ENCODE measurements at regions not wholly inside any gene's neighbourhood (a gene's known extent, or its start where the extent isn't known, plus 50 kb on each side); places are given as distances from the start of the nearest gene placed in this dataset.

DNA sequence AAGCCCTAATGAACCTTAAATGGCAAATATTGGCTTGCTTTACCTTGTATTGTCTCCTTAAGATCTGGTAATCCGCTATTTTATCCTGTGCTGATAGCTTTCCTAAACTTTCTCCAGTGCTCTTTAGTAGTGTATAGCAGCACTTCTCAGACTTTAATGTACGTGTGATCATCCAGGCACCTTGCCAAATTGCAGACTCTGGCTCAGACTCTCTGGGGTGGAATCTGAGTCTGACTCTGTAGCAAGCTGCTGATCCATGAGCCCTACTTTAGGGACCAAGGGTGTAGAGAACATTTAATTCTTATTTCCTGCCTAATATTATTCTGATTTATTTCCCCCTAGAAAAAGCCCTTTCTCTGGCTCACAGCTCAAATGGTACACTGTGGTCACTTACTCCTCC is 518.8 kb upstream of the ZNF385D start:
- H3K23ac ChIP-seq (ENCODE audit: insufficient read length) = no peak overlapping the region
- H3K36me3 ChIP-seq (ENCODE audit: control insufficient read depth in 2 of 4, insufficient read depth in 4 of 4, low read length in 3 of 4) = no peaks in the 10 kb centered on the region
- no peak overlapping the region for H3K4me2 ChIP-seq (ENCODE audit: insufficient read depth in 1 of 2, low read depth in 2 of 2, low read length in 2 of 2)
- no peak overlapping the region for H4K91ac ChIP-seq (replicated peaks; ENCODE audit: insufficient read length, low read length)
- H3K27ac ChIP-seq (ENCODE audit: low read depth, low read length) = no peak overlapping the region
- no peaks in the 10 kb centered on the region for H3K4me1 ChIP-seq (replicated peaks in 1 of 4; ENCODE audit: control insufficient read depth in 3 of 4, insufficient read depth in 4 of 4, low read length in 3 of 4)
- no peak overlapping the region for H3K4ac ChIP-seq (replicated peaks; ENCODE audit: insufficient read length, low read depth, low read length)
- no peak overlapping the region for H2BK5ac ChIP-seq (ENCODE audit: low read depth, low read length)
- no peak overlapping the region for H3K9ac ChIP-seq (replicated peaks in 1 of 4; ENCODE audit: extremely low read depth in 1 of 4, low read depth in 3 of 4, low read length in 3 of 4)
- ChIA-PET POLR2A (ENCODE audit: partially characterized antibody) (no interaction called here), CTCF (ENCODE audit: partially characterized antibody) (no interaction called here)
- no peak overlapping the region for H2BK15ac ChIP-seq (ENCODE audit: low read length)
- no peak overlapping the region for H2BK120ac ChIP-seq (replicated peaks; ENCODE audit: low read depth, low read length)
- DNase-seq (ENCODE audit: low read depth in 1 of 2, low spot score in 2 of 2) (no peak), FAIRE-seq (no peak)
- H2BK20ac ChIP-seq (ENCODE audit: low read length) = no peak overlapping the region
- no peak overlapping the region for H3K18ac ChIP-seq (ENCODE audit: extremely low read depth, low read length)
- H2AK5ac ChIP-seq (ENCODE audit: low read depth, low read length) = no peak overlapping the region
- no peak overlapping the region for H3K4me3 ChIP-seq (ENCODE audit: extremely low read depth in 1 of 4, insufficient read depth in 2 of 4, low read depth in 3 of 4, low read length in 4 of 4)
- H2BK12ac ChIP-seq (ENCODE audit: low read depth, low read length) = no peak overlapping the region
- H3K14ac ChIP-seq (ENCODE audit: insufficient read length) = no peak overlapping the region
- H2AFZ ChIP-seq (ENCODE audit: low read length) = no peak overlapping the region
- H3K23me2 ChIP-seq (ENCODE audit: low read depth, low read length) = no peaks in the 10 kb centered on the region
- H4K20me1 ChIP-seq (replicated peaks in 1 of 2; ENCODE audit: control insufficient read depth in 1 of 2, insufficient read depth in 2 of 2, low read length in 2 of 2) = no peaks in the 10 kb centered on the region
- 94% methylated on average over 2 of the region's 2 CpGs; no CpG with 5 or more reads in 1 of the 2 experiments for WGBS, 2 experiments (ENCODE audit: extremely low coverage in 1 of 2, insufficient coverage in 1 of 2, insufficient read length in 1 of 2, insufficient replicate concordance in 2 of 2, low coverage in 1 of 2, low lambda C conversion rate in 2 of 2, missing lambda C conversion rate in 1 of 2)
- no peak overlapping the region for H4K8ac ChIP-seq (ENCODE audit: extremely low read depth, insufficient read depth, low read length)
- H4K5ac ChIP-seq (ENCODE audit: insufficient read length, low read depth, low read length) = no peak overlapping the region
- no peaks in the 10 kb centered on the region for H3K79me2 ChIP-seq (ENCODE audit: control insufficient read depth in 1 of 2, insufficient read depth in 2 of 2, low read length in 2 of 2)
- H3K79me1 ChIP-seq (ENCODE audit: low read depth, low read length) = no peaks in the 10 kb centered on the region
- no peak overlapping the region for H3K56ac ChIP-seq (replicated peaks; ENCODE audit: insufficient read length, low read depth, low read length)
- H3K9me3 ChIP-seq (ENCODE audit: insufficient read depth in 2 of 2, low read depth in 1 of 2, low read length in 1 of 2) = no peaks in the 10 kb centered on the region
- no peaks in the 10 kb centered on the region for H3K27me3 ChIP-seq (replicated peaks in 1 of 4; ENCODE audit: control insufficient read depth in 3 of 4, extremely low read depth in 1 of 4, insufficient read depth in 3 of 4, low read length in 3 of 4)
- TF ChIP-seq TAF7 (optimal IDR thresholded peaks at IDR 0.05; ENCODE audit: borderline replicate concordance, low read depth, low read length) (no peak), POLR2A (IDR thresholded peaks at IDR 0.05; ENCODE audit: control extremely low read depth in 1 of 2, low read depth in 2 of 2, low read length in 2 of 2) (no peak), RAD21 (IDR thresholded peaks at IDR 0.05 in 1 of 2, conservative IDR thresholded peaks at IDR 0.05 in 1 of 2; ENCODE audit: low read depth in 2 of 2, low read length in 2 of 2) (no peak)

Data from H1 (cell line).